GM21515 (cell line): ENCODE measurements at regions not wholly inside any gene's neighbourhood (a gene's known extent, or its start where the extent isn't known, plus 50 kb on each side); places are given as distances from the start of the nearest gene placed in this dataset.

Experiments
- ATAC-seq: cut with Tn5 transposase; IDR thresholded peaks from one replicate; pipeline ENCODE4 v1.9.1; 2021; ENCODE audit not compliant: unreplicated experiment

DNA sequence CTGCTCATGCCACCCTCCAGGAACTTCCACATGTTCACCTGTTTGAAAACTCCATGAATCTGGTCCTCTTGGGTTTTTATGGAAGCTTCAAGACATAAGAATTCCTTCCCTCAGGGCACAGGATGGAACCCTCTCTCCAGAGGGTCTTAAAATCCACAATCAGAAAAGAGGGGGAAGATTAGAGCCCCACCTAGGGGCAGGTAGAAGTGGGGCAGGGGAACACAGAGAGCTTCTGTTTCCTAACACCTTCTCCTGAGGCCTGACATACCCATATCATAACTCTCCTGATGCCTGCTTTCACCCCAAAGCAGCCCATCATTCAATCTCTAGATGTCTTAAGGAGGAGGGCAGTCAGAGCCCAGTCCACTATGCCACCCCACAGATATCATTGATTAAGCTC is 1087.7 kb upstream of the ARRDC3 start:
- no peak for ATAC-seq

DNA sequence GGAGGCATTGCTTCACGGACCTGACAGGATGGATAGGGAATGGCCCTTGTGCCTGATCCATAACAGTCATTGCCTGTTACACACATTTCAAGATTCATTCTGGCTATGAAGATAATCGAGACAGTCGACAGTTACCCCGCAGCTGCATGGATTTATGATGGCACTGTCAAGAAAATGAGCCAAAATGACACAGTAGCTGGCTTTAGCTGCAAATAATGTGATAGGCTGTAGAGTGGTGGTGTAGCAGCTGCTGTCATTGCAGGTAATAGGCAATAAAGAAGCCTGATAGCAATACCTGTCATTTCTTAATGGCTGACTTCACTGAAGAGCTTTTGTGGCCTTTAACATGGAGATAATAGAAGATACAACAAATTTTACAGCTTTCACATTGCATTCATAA is 1085.2 kb upstream of the ARRDC3 start:
- no peak for ATAC-seq

DNA sequence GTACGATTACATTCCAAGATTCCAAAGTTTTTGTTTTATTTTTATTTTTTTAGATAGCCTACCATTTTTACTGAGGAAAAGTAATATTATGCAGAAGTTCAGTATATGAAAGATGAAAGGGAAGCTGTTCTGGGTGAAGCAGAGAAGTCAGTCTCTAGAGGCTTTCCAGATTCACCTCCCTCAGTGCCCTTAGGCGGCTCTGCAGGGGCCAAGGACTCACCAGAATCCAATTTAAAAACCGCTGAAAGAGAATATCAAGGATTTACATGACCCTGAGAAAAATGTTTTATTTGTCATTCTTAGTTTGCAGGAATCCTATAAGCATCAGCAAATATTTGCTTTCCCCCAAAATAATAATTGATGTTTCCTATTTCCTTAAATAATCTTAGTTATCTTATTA is 1084.6 kb upstream of the ARRDC3 start:
- no peak for ATAC-seq

DNA sequence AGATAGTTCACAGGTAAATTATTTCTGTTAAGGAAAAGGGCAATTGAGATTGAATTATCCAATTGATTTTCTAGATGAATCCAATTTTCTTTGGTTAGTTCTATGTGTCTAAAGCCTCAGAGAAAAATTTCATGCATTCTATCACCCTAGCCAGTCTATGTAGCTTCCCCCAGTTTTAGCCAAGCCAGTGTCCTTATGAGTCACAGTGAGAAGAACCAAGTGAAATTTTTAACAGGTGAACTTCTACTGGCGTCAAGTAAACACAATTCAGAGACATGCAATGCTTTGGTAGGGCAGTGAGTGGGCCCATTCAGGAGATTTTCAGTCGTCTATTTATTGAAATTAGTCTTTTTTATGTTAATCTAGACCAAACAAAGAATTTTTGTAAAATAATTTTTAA is 1077.4 kb upstream of the ARRDC3 start:
- peak; percentile 64 for ATAC-seq

DNA sequence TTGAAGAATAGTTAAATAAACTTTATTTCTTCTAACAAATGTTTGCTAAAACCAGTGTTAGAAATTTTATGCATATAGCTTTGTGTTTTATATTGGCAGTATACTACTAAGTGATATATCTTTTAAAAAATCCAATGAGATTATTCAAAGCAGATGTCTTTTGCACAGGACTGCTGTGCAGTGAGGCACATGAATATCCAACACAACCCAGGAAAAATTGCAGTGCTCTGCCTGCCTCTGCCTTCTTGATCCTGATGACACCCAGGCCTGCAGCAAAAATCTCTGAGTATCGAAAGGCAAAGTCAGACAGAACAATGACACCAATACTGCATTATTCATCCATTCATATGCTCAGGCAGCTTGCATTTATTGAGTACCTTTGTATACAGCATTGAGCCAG is 1076.5 kb upstream of the ARRDC3 start:
- no peak for ATAC-seq

DNA sequence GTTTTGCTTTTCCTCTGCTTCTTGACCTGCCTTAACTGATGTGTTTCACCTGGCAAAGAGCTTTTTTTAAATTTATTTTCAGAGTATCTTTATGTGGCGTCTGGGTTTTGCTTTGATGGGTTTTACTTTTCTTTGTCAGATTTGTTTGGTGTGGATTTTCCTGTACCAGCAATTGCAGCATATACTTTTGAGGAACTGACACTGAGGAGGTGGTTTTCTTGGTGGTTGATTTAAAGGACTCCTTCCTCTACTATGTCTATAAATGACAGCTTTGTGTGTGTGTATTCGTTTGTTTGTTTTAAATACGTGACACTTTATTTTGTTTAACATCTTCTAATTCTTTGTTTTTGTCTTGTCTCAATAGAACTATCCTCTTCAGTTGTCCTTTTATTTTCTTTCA is 1071.9 kb upstream of the ARRDC3 start:
- ATAC-seq, result peak; percentile 99

DNA sequence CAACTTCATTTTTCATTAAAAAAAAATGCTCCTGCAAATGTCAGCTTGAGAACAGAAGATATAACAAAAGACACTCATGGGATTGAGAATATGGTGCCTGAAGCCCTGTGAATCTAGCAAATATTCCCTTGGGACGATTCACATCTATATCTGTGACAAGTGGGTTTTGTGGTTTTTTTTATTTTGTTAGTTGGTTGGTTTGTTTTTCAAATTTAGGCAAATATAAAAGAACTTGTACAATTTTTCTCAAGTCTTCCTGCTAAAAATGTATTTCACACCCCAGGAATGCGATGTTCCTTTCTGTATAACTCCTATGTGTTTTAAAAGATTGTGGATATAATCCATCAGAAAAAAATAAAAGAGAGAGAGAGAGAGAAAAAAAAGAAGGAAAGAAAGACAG is 1061.8 kb upstream of the ARRDC3 start:
- no peak for ATAC-seq

DNA sequence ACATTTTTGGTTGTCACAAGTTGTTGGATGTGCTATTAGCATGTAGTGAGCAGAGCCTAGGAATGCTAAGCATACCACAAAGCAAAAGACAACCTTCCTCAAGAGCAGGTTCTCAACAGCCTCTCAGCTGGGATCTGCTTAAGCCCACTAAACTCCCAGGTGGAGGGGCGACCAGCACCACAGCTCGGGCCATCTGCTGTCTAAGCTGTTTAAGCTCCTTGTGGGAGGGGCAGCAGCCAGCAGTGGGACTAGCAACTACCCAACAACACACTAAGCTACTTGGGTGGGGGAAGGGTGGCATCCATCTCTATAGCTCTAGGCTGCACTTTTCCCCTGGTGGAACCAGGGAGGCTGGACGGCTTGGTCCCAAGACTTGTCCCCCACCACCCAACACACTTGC is 1052.7 kb upstream of the ARRDC3 start:
- ATAC-seq, result no peak

DNA sequence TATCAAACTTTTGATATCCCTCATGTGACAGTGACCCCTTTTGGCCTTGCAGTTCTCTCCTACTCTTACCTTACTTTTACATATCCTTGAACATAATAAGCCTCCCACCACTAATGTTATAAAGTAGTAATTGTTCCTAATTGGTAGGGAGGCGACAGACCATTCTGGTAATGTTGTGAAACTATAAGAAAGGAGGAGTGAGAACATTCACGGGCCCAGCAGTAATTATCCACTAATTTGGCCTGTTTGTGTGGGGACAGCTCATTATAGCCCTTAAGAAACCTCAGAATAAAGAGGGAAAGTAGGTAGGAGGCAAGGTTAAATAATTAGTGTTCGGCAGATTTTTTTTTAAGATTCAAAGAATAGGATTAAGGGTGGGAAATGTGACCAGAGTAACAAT is 1046.5 kb upstream of the ARRDC3 start:
- ATAC-seq, result no peak

DNA sequence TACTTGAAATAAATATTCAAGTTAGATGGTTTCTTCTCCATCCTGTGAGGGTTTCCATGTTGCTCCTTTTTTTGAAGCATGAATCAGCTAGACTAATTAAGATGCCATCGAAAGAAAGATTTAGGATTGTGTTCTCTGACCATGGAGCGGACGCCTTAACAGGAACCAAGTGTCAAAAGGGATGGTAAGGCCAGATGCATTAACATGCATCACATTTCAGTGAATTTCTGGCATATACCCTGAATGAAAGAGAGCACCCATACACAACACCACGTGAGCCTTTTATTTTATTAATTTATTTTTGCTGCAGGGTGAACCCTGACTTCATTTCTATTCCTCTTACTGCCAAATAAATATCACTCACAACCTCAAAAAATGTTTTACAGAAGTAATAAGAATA is 1045.3 kb upstream of the ARRDC3 start:
- no peak for ATAC-seq

DNA sequence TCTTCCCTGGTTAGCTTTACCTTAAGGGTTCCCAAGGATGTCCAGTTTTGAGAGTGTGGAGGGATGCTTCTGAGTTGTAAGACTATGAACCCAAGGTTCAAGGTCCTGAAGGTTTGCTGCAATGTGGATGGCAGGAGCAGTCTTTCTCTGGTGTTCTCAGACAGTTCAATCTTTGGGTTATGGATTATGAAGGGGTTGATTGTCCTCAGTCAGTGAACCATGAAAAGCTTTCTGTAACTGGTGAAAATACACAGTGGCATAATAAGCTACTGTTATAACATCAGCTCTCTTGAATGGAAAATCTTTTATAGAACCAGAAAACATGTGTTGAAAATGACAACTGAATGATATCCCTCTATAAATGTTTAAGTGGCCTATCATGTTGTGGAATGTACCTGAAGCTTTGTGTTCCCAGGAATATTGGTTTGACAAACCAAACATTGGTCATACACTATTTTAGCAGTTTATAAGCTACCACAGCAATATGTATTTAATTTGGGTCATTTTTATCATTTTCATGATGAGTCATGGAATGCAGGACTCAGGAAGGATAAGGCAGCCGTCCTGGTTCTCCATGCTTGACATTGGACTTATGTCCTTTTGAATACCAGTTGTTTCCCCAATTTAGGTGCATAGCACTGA is 1041.8 kb upstream of the ARRDC3 start:
- no peak for ATAC-seq

DNA sequence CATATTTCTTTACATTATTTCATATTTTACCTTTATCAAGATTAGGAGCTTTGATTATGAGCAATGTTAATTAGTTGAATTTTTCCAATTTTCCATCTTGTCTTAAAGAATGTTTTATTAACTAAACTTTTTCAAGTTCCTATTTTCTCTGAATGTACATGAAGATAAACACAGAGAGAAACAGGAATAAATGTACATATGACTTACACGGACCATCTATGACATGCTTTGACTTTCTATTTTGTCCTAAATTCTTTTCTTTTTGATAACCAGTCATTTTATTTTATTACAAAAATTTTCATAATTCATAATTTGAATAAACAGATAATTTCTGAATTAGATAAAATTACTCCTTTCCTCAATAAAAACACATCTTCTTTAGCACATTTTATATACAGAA is 1038.8 kb upstream of the ARRDC3 start:
- no peak for ATAC-seq

DNA sequence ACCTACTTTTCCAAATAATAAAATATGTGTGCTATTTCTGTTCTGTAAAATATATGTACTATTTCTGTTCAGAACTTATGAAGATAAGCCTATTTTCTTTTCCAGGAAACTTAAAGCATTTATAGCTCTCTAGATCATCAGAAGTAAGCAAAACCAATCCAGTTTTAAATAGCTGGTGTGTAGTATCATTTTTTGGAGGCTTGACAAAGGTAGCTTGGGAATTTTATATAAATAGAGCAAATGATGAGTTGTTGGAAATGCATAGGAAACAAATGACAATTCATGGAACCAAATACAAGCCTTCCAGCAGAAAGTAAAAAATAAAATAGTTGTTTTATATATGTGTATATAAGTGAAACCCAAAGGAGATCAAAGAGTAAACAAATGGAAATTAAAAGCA is 1038.1 kb upstream of the ARRDC3 start:
- ATAC-seq, result no peak

DNA sequence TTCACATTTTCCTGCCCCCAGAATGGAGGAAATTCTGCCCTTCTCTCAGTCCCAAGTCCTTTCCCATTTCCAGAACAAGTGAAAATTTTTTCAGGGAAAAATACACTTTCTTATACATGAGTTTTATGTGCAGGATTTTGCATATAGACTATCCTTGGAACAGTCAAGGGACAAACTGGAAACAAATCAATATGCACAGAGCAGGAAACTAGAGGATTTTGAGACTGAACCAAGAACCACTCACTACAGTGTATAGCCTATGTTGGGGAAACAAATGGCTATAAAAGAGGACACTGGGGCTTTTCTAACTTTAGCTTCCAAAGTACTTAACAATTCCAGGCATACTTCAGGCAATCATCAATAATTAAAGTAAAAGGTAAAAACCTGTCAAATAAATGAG is 1036.1 kb upstream of the ARRDC3 start:
- no peak for ATAC-seq

DNA sequence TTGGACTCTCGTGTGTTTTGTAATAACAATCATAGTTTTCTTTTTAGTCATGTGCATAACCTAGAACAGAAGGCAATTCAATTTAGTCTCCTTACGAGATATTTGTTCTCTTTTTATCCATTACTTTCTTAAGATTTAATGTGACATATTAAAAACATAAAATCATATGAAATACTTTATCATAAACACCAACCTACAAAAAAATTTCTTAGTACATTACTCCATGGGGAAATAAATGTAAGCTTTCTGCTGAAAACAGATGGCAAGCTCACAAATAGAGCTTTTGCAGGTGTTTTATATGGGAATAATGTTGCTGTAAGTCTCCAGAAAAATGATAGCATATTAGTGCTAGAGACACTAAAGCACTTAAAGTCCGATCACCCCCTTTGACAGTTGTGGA is 1035.2 kb upstream of the ARRDC3 start:
- no peak for ATAC-seq

DNA sequence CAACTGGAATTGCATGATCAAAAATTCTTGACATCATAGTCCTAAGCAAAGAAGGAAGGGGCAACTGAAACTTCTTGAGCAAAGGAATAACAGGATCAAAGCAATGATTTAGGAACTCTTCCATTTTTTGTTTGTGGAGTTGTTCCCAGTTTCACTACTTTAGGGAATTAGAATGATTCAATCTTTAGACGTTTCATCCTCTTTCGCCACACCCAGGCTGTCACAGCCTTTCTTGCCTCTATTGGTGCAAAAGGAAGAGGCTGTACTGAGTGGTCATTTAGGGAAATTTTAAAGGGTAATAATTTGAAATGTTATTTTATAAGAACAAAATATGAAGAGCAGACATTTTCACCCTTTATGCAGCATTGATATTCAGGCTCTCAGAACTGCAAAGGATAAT is 1026.0 kb upstream of the ARRDC3 start:
- ATAC-seq, result no peak

DNA sequence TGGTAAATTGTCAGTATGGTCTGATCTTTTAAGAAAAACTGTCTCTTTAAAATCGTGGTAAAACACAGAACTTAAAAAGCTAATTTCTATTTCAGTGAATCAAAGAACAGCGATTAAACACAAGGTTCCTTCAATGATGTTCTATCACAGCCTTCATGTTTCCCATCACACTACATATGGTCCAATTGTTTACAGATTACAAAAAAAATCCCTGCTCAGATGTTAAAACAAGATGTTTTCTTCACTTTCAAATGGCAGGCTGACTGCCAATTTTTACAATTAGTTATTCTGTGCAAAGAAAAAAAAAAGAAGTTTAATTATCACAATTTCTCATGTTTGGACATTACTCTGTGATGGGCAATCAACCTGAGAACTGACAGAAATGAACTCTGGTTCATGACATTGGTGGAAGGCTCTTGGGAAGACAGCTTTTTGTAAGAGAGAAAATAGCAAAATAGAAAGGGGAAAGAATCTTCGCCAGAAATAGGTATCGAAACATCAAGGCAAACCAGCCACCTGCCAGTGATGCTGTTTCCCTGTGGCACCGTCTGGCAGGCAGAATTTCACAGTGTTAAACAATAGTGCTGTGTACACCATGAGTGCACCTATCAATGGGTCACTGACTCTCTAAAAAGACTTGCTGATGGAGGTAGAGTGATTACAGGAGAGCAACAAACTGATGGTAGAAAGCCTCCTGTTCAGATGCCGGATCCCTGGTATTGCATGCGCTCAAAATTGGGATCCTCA is 1020.0 kb upstream of the ARRDC3 start:
- no peak for ATAC-seq

DNA sequence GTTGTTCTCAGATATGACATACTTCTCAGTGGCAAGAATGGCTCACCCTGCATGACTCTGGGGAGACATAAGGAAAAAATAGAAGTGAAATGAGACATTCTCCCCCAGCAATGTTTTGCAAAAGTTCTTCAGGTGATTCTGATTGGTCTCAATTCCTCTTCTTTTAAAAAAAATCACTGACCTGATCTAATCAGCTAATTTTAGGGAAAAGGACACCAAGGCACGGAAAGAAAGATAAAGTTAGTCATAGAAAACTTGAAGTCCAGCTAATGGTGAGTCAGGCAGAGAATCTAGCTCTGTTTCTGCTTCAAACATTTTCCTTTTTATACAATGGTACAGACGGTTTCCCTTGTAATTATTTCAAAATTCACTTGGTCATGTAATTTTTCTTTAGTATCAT is 1018.9 kb upstream of the ARRDC3 start:
- no peak for ATAC-seq

DNA sequence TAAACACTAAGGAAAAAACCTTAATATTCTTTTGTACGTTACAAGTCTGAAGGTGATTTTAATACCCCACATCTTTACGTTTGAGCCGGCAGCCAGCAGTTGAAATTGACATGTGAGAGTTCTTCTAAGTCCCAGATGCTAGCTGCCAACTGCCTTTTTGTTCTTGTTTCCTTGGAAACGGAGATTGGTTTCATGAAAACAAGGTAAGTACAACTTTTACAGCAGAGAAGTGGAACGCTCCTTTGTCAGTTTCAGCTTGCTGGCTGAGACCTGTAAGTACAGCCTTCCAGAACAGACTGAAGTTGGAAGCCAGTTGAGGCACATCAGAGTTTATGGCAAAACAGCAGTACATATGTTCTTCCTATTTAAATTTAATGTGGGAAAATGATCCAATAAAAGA is 1018.4 kb upstream of the ARRDC3 start:
- no peak for ATAC-seq

DNA sequence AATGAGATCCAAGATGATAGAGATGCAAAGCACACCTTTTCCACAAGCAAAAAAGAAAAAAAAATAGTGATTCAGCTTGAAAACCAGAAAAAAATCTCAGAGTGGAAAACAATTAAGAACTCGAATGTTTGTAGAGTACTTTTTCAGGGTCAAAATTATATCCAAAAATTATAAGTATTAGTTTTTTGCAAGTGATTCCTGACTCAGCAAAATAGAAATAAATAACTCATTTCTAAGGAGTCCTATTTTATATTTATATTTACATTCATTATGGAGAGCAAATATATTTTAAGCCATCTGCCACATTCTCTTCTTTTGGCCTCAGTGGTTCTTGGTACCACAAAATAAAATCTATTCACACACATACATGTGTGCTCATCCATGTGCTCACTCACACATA is 1011.8 kb upstream of the ARRDC3 start:
- no peak for ATAC-seq

DNA sequence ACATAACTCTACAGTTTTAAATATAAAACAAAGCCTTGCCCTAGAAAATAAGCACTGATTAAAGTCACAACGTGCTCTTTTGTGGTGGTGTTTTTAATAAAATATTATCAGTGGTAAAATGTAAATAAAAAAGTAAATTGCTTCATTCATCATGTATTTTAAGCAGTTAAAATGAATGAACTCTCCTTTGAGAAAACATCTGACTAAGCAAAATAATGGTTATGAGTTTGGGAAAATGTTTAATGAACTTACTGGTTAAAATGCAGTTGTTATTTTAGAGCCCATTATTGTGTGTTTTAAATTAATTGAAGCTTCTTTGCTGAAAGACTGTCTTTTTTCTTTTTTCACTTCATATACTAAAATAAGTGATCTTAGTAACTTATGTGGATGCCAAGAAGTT is 1007.5 kb upstream of the ARRDC3 start:
- ATAC-seq, result no peak

DNA sequence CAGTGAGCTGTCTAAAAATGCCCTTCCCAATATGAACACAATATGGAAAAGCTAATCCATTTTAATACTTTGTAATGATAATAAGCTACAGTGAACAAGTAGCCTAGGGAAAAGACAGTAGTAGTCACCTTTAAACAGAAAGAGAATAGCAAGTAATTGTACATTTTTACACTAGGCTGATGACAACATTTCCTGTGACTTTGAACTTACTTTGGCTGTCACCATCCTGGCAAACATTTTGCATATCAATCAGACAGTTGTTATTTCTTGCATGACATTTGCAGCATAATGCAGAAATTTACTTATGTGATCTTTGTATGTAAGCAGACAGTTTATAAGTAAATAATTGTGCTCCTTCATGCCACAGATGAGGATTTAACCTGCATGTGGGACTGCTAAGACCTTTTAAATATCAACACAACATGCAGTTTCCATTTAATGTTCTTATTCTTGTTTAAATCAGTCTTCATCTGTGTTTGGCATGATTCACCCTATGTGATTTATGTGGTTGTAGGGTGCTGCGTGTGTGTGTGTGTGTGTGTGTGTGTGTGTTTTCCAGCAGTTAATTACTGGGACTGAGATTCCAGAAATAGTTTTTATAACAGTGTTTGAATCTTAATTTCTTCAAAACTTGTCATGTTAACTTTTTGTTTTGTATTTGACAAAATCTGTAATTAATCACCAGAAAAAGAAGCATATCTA is 997.1 kb upstream of the ARRDC3 start:
- ATAC-seq, result no peak
